HepG2 (cell line): ENCODE measurements at regions not wholly inside any gene's neighbourhood (a gene's known extent, or its start where the extent isn't known, plus 50 kb on each side); places are given as distances from the start of the nearest gene placed in this dataset.

ENCODE experiments used
- ATAC-seq: fragments of 200-7000 bp; cut with Tn5 transposase; 3 replicates; pipeline ENCODE4 v1.9.1; 2020; ENCODE audit warnings: mild to moderate bottlenecking, moderate library complexity
- BruUV-seq: library from RNA; stranded (reverse); fragments of 400-500 nt; replicated peaks from 2 replicates; lab custom pipeline; 2021; lab: Mats Ljungman, UMichigan
- CTCF ChIA-PET: fragments of 300-600 bp; formaldehyde crosslinking; extraction: SDS; loops from one replicate; lab custom pipeline; 2021; ENCODE audit warnings: low total read pairs, inconsistent platforms, low intra/inter-chr PET ratio; lab: Yijun Ruan, JAX
- POLR2A ChIA-PET: fragments of 350-600 bp; sonication (Branson Sonifier 250); formaldehyde crosslinking; loops from one replicate; lab custom pipeline; 2020; ENCODE audit warnings: antibody characterized with exemption, inconsistent platforms; lab: Yijun Ruan, JAX
- DNase-seq: peaks from one replicate; pipeline ENCODE4 v3.0.0-alpha.2; 2015; ENCODE audit warnings: low spot score
- FAIRE-seq: peaks from 3 replicates; lab custom pipeline; 2011; peaks lifted over from hg19 to GRCh38; lab: Jason Lieb, UNC
- H2AFZ ChIP-seq: one replicate; pipeline ENCODE4 v1.6.1; 2011; ENCODE audit warnings: low read length, inconsistent platforms
- H3K27ac ChIP-seq: fragments of 300-600 bp; 3 replicates; pipeline ENCODE4 v1.8.0; 2011; ENCODE audit warnings: mixed run types, mild to moderate bottlenecking, mixed read lengths, low read length, inconsistent platforms; ENCODE audit not compliant: insufficient read depth; ENCODE audit errors: extremely low read length
- H3K27me3 ChIP-seq, 2 experiments: fragments of 200-600 bp in 1 of 2; 2 replicates in 1 of 2; 3 replicates in 1 of 2; pipeline versions ENCODE4 v1.6.0 to v1.8.0; 2011; ENCODE audit warnings: low read length in 2 of 2, mild to moderate bottlenecking in 2 of 2, moderate library complexity in 2 of 2, inconsistent platforms in 1 of 2; ENCODE audit not compliant: insufficient read depth in 2 of 2, control insufficient read depth in 1 of 2
- H3K36me3 ChIP-seq, 2 experiments: fragments of 200-600 bp in 1 of 2; replicated peaks in 1 of 2; 2 replicates in 1 of 2; 3 replicates in 1 of 2; pipeline versions ENCODE4 v1.5.1 to v1.8.0; 2011; ENCODE audit warnings: low read length in 2 of 2, inconsistent platforms in 1 of 2; ENCODE audit not compliant: insufficient read depth in 2 of 2, control insufficient read depth in 1 of 2
- H3K4me1 ChIP-seq: 2 replicates; pipeline ENCODE4 v1.5.1; 2012; ENCODE audit warnings: low read length, inconsistent platforms; ENCODE audit not compliant: insufficient read depth
- H3K4me2 ChIP-seq: 2 replicates; pipeline ENCODE4 v1.6.0; 2011; ENCODE audit warnings: low read depth, low read length, inconsistent platforms
- H3K4me3 ChIP-seq, 3 experiments: fragments of 200-600 bp in 1 of 3; sonication (generic), shearing (Covaris generic) in 1 of 3; replicated peaks in 1 of 3; 2 replicates each; pipeline ENCODE4 v1.5.1; 2011 to 2016; ENCODE audit warnings: low read length in 3 of 3, inconsistent platforms in 2 of 3, low read depth in 2 of 3, mild to moderate bottlenecking in 2 of 3, control low read depth in 1 of 3, mixed read lengths in 1 of 3; ENCODE audit not compliant: insufficient read depth in 1 of 3
- H3K79me2 ChIP-seq: one replicate; pipeline ENCODE4 v1.6.1; 2011; ENCODE audit warnings: low read length, inconsistent platforms; ENCODE audit not compliant: insufficient read depth
- H3K9ac ChIP-seq: 2 replicates; pipeline ENCODE4 v1.6.0; 2011; ENCODE audit warnings: mild to moderate bottlenecking, low read depth, low read length, inconsistent platforms; ENCODE audit not compliant: insufficient read depth
- H3K9me3 ChIP-seq: 2 replicates; pipeline ENCODE4 v1.5.1; 2012; ENCODE audit warnings: mild to moderate bottlenecking, low read length
- H4K20me1 ChIP-seq: 2 replicates; pipeline ENCODE4 v1.6.0; 2011; ENCODE audit warnings: inconsistent platforms, mild to moderate bottlenecking, low read length, moderate library complexity; ENCODE audit not compliant: insufficient read depth
- ATF1 ChIP-seq: IDR thresholded peaks from 2 replicates; pipeline ENCODE4 v1.6.1; 2016; ENCODE audit warnings: mild to moderate bottlenecking, control low read depth
- EHMT2 ChIP-seq: fragments of 200-600 bp; sonication (generic); IDR thresholded peaks from 2 replicates; pipeline ENCODE4 v1.7.0; 2017; ENCODE audit warnings: antibody characterized with exemption, low read depth, low read length, borderline replicate concordance
- KAT8 ChIP-seq: IDR thresholded peaks from 2 replicates; pipeline ENCODE4 v1.6.1; 2016; ENCODE audit warnings: missing genetic modification reagents, missing compliant biosample characterization
- KMT2A ChIP-seq: sonication (generic); formaldehyde crosslinking; IDR thresholded peaks from 2 replicates; pipeline ENCODE4 v1.4.0; 2020; ENCODE audit warnings: missing genetic modification reagents
- NFIB ChIP-seq: sonication (generic); formaldehyde crosslinking; IDR thresholded peaks from 2 replicates; pipeline ENCODE4 v1.9.0; 2021; ENCODE audit warnings: missing genetic modification reagents, mild to moderate bottlenecking, borderline replicate concordance
- RXRB ChIP-seq: IDR thresholded peaks from 2 replicates; pipeline ENCODE4 v1.6.1; 2016; ENCODE audit warnings: borderline replicate concordance, missing genetic modification reagents, missing compliant biosample characterization
- SRSF9 ChIP-seq: fragments of 200-400 bp; formaldehyde crosslinking; IDR thresholded peaks from 2 replicates; pipeline ENCODE4 v1.6.1; 2018; ENCODE audit warnings: borderline replicate concordance, mild to moderate bottlenecking, low read depth, low read length; ENCODE audit not compliant: insufficient read depth, poor library complexity, severe bottlenecking
- WIZ ChIP-seq: sonication (generic); formaldehyde crosslinking; IDR thresholded peaks from 2 replicates; pipeline ENCODE4 v1.5.1; 2020; ENCODE audit warnings: mild to moderate bottlenecking, missing genetic modification reagents
- ZBTB2 ChIP-seq: sonication (generic); formaldehyde crosslinking; IDR thresholded peaks from 2 replicates; pipeline ENCODE4 v1.8.0; 2022; ENCODE audit warnings: low read depth, missing genetic modification reagents
- ZNF24 ChIP-seq: fragments of 450-650 bp; IDR thresholded peaks from 2 replicates; pipeline ENCODE4 v1.6.1; 2017; ENCODE audit warnings: antibody characterized with exemption, mild to moderate bottlenecking
- ZNF557 ChIP-seq: sonication (generic); formaldehyde crosslinking; IDR thresholded peaks from 2 replicates; pipeline ENCODE4 v1.4.0; 2020; ENCODE audit warnings: missing genetic modification reagents
- ZNF768 ChIP-seq: sonication (generic); formaldehyde crosslinking; IDR thresholded peaks from 2 replicates; pipeline ENCODE4 v1.4.0; 2020; ENCODE audit warnings: missing genetic modification reagents
- WGBS: methylation state at CpG from one replicate; pipeline ENCODE4 v1.1.6; 2017; ENCODE audit warnings: low lambda C conversion rate; 5-methylcytosine and 5-hydroxymethylcytosine counted together
- in situ Hi-C: cut with HindIII; loops from 2 replicates; pipeline ENCODE4 v1.10.0; 2017; ENCODE audit warnings: low pct_unique_long_range_greater_than_20kb; ENCODE audit not compliant: extremely low pct_ligation_motif_present
- intact Hi-C: fragments of 100-400 bp; cut with micrococcal nuclease; formaldehyde crosslinking; loops from one replicate; pipeline ENCODE4 v1.10.0; 2022; ENCODE audit not compliant: unreplicated experiment
- TF ChIP-seq, protein P1 (sequence below): sonication (generic); formaldehyde crosslinking; IDR thresholded peaks from 2 replicates; pipeline ENCODE4 v1.5.0; 2020; ENCODE audit warnings: mild to moderate bottlenecking, missing genetic modification reagents
- TF ChIP-seq, protein P2 (sequence below): sonication (generic); formaldehyde crosslinking; IDR thresholded peaks from 2 replicates; pipeline ENCODE4 v1.8.1; 2022; ENCODE audit warnings: mild to moderate bottlenecking, missing genetic modification reagents
- TF ChIP-seq, protein P3 (sequence below): sonication (generic); formaldehyde crosslinking; IDR thresholded peaks from 2 replicates; pipeline ENCODE4 v1.5.0; 2020; ENCODE audit warnings: mild to moderate bottlenecking, missing genetic modification reagents

GRCh38 chr22:26986884-26987283 is 329.5 kb downstream of the MIAT start (continued):
- TF ChIP-seq EHMT2, result no peak
- TF ChIP-seq KMT2A (CRISPR knock-in tag), result no peak
- TF ChIP-seq, protein P1, sequence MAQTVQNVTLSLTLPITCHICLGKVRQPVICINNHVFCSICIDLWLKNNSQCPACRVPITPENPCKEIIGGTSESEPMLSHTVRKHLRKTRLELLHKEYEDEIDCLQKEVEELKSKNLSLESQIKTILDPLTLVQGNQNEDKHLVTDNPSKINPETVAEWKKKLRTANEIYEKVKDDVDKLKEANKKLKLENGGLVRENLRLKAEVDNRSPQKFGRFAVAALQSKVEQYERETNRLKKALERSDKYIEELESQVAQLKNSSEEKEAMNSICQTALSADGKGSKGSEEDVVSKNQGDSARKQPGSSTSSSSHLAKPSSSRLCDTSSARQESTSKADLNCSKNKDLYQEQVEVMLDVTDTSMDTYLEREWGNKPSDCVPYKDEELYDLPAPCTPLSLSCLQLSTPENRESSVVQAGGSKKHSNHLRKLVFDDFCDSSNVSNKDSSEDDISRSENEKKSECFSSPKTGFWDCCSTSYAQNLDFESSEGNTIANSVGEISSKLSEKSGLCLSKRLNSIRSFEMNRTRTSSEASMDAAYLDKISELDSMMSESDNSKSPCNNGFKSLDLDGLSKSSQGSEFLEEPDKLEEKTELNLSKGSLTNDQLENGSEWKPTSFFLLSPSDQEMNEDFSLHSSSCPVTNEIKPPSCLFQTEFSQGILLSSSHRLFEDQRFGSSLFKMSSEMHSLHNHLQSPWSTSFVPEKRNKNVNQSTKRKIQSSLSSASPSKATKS (CRISPR knock-in tag), result no peak
- TF ChIP-seq ZNF557 (CRISPR knock-in tag), result no peak
- no peak for TF ChIP-seq ZNF768 (CRISPR knock-in tag)
- no peak for TF ChIP-seq RXRB (CRISPR knock-in tag)

DNA sequence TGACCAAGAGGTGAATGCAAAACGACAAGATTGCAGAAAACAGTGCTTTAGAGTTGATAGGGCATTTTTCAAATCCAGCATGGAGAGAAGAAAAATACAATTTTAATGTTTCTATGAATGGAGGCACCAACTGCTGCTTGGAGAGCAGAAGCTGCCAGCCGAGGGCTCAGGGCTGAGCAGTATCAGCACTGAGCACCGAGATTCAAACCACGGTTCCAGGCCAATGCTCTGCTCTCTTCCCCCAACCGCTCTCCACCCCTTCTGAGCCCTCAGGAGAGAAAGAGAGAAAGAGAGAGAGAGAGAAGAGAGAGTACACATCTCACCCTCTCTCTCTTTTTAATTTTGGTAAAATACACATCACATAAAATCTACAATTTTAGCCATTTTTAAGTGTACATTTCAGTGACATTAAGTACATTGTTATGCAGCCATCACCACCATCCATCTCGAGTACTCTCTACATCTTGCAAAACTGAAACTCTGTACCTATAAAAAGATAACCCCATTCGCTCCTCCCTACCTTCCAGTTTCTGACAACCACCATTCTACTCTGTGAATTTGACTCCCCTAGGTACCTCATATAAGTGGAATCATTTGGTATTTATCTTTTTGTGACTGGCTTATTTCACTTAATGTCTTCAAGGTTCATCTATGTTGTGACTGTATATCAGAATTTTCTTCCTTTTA is 333.3 kb downstream of the MIAT start:
- 2% methylated on average over 7 of the region's 7 CpGs for WGBS

More for the DNA sequence above, 333.3 kb downstream of the MIAT start:
- Histone ChIP-seq H3K9me3 (no peaks in the 10 kb centered on the region), H3K27me3 (peaks cover 0 to 6% of the 10 kb centered on the region in 2 experiments; a peak in 2 of 5 replicates), H3K9ac (no peak overlapping the region), H3K4me2 (no peak overlapping the region), H3K4me1 (no peaks in the 10 kb centered on the region), H3K79me2 (no peaks in the 10 kb centered on the region), H4K20me1 (no peaks in the 10 kb centered on the region), H3K4me3 (no peak overlapping the region), H2AFZ (no peak overlapping the region), H3K36me3 (no peaks in the 10 kb centered on the region), H3K27ac (no peak overlapping the region)
- in situ Hi-C loops, result no loop called here
- DNase-seq, result no peak
- ChIA-PET POLR2A (no interaction called here), CTCF (no interaction called here)
- TF ChIP-seq ZBTB2 (CRISPR knock-in tag) (no peak), KAT8 (CRISPR knock-in tag) (no peak), ATF1 (CRISPR knock-in tag) (no peak), WIZ (CRISPR knock-in tag) (no peak), SRSF9 (no peak), ZNF24 (no peak), EHMT2 (no peak), NFIB (CRISPR knock-in tag) (no peak)
- TF ChIP-seq, protein P2, sequence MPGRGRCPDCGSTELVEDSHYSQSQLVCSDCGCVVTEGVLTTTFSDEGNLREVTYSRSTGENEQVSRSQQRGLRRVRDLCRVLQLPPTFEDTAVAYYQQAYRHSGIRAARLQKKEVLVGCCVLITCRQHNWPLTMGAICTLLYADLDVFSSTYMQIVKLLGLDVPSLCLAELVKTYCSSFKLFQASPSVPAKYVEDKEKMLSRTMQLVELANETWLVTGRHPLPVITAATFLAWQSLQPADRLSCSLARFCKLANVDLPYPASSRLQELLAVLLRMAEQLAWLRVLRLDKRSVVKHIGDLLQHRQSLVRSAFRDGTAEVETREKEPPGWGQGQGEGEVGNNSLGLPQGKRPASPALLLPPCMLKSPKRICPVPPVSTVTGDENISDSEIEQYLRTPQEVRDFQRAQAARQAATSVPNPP (CRISPR knock-in tag), result no peak
- TF ChIP-seq, protein P3, sequence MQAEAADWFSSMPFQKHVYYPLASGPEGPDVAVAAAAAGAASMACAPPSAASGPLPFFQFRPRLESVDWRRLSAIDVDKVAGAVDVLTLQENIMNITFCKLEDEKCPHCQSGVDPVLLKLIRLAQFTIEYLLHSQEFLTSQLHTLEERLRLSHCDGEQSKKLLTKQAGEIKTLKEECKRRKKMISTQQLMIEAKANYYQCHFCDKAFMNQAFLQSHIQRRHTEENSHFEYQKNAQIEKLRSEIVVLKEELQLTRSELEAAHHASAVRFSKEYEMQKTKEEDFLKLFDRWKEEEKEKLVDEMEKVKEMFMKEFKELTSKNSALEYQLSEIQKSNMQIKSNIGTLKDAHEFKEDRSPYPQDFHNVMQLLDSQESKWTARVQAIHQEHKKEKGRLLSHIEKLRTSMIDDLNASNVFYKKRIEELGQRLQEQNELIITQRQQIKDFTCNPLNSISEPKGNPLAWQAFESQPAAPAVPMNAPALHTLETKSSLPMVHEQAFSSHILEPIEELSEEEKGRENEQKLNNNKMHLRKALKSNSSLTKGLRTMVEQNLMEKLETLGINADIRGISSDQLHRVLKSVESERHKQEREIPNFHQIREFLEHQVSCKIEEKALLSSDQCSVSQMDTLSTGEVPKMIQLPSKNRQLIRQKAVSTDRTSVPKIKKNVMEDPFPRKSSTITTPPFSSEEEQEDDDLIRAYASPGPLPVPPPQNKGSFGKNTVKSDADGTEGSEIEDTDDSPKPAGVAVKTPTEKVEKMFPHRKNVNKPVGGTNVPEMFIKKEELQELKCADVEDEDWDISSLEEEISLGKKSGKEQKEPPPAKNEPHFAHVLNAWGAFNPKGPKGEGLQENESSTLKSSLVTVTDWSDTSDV (CRISPR knock-in tag), result no peak
- BruUV-seq, result no TSS peak
- no peak for ATAC-seq
- intact Hi-C loops, result no loop called here
- FAIRE-seq, result no peak
